H1 (cell line): ENCODE measurements at regions not wholly inside any gene's neighbourhood (a gene's known extent, or its start where the extent isn't known, plus 50 kb on each side); places are given as distances from the start of the nearest gene placed in this dataset.

Experiments
- CTCF ChIP-seq, 3 experiments: IDR thresholded peaks; 1 replicate in 2 of 3; 2 replicates in 1 of 3; pipeline versions ENCODE4 v1.5.1 to v1.6.1; 2011; ENCODE audit warnings: low read length in 3 of 3, mild to moderate bottlenecking in 3 of 3, inconsistent platforms in 2 of 3, low read depth in 1 of 3, moderate library complexity in 1 of 3; ENCODE audit not compliant: insufficient read depth in 1 of 3; ENCODE audit errors: control extremely low read depth in 1 of 3
- EP300 ChIP-seq, 2 experiments: IDR thresholded peaks; 1 replicate in 1 of 2; 2 replicates in 1 of 2; pipeline ENCODE4 v1.6.1; 2011 to 2012; ENCODE audit warnings: low read depth in 2 of 2, low read length in 2 of 2, mild to moderate bottlenecking in 2 of 2, borderline replicate concordance in 1 of 2, inconsistent platforms in 1 of 2, moderate library complexity in 1 of 2
- GTF2F1 ChIP-seq: IDR thresholded peaks from 2 replicates; pipeline ENCODE4 v1.6.1; 2012; ENCODE audit warnings: low read depth, low read length, improper control_type of control experiment, borderline replicate concordance
- HDAC6 ChIP-seq: IDR thresholded peaks from one replicate; pipeline ENCODE4 v1.7.1; 2012; ENCODE audit warnings: low read depth, mild to moderate bottlenecking, inconsistent platforms, low read length, moderate library complexity
- KDM4A ChIP-seq: IDR thresholded peaks from one replicate; pipeline ENCODE4 v1.7.1; 2012; ENCODE audit warnings: low read depth, mild to moderate bottlenecking, moderate library complexity, low read length, inconsistent platforms; ENCODE audit not compliant: severe bottlenecking
- NRF1 ChIP-seq: IDR thresholded peaks from 2 replicates; pipeline ENCODE4 v1.6.1; 2011; ENCODE audit warnings: mild to moderate bottlenecking, low read depth, low read length, improper control_type of control experiment
- POLR2A ChIP-seq, 2 experiments: IDR thresholded peaks; 1 replicate in 1 of 2; 2 replicates in 1 of 2; pipeline ENCODE4 v1.6.1; 2011; ENCODE audit warnings: low read depth in 2 of 2, low read length in 2 of 2, mild to moderate bottlenecking in 2 of 2; ENCODE audit errors: control extremely low read depth in 1 of 2
- POU5F1 ChIP-seq: IDR thresholded peaks from 2 replicates; pipeline ENCODE4 v1.6.1; 2011; ENCODE audit warnings: low read depth, mild to moderate bottlenecking, low read length, moderate library complexity
- SIX5 ChIP-seq: IDR thresholded peaks from 2 replicates; pipeline ENCODE4 v1.6.1; 2011; ENCODE audit warnings: mild to moderate bottlenecking, low read depth, low read length
- SP2 ChIP-seq: IDR thresholded peaks from 2 replicates; pipeline ENCODE4 v1.6.1; 2012; ENCODE audit warnings: mild to moderate bottlenecking, low read length, inconsistent platforms
- TAF1 ChIP-seq: IDR thresholded peaks from 2 replicates; pipeline ENCODE4 v1.6.1; 2011; ENCODE audit warnings: mild to moderate bottlenecking, low read depth, low read length
- USF2 ChIP-seq: IDR thresholded peaks from 2 replicates; pipeline ENCODE4 v1.6.1; 2011; ENCODE audit warnings: low read length, improper control_type of control experiment

GRCh38 chr3:5272387-5272786, 84.9 kb downstream of the EDEM1 start:
- TF ChIP-seq EP300 (IDR thresholded peaks at IDR 0.05; ENCODE audit: borderline replicate concordance in 1 of 2, low read depth in 2 of 2, low read length in 2 of 2) = no peak
- TF ChIP-seq KDM4A = no peak
- TF ChIP-seq SP2 = no peak
- TF ChIP-seq CTCF (IDR thresholded peaks at IDR 0.05; ENCODE audit: control extremely low read depth in 1 of 3, insufficient read depth in 1 of 3, low read depth in 1 of 3, low read length in 3 of 3) = no peak
- no peak for TF ChIP-seq POLR2A (IDR thresholded peaks at IDR 0.05; ENCODE audit: control extremely low read depth in 1 of 2, low read depth in 2 of 2, low read length in 2 of 2)
- TF ChIP-seq USF2 = no peak
- TF ChIP-seq NRF1 = no peak
- no peak for TF ChIP-seq GTF2F1
- TF ChIP-seq TAF1 = no peak
- TF ChIP-seq SIX5 = no peak
- no peak for TF ChIP-seq POU5F1
- TF ChIP-seq HDAC6 = no peak
